IPS-NIHi7 (cell line): ENCODE measurements at regions not wholly inside any gene's neighbourhood (a gene's known extent, or its start where the extent isn't known, plus 50 kb on each side); places are given as distances from the start of the nearest gene placed in this dataset.
"Not testable (repeated sequence)": the region's sequence is repeated elsewhere in the genome, so short reads cannot be mapped to it uniquely, and the experiment has no call there.

Experiments
- DNase-seq: peaks from one replicate; pipeline ENCODE4 v3.0.0; 2012; ENCODE audit warnings: mixed read lengths; ENCODE audit errors: extremely low spot score

DNA sequence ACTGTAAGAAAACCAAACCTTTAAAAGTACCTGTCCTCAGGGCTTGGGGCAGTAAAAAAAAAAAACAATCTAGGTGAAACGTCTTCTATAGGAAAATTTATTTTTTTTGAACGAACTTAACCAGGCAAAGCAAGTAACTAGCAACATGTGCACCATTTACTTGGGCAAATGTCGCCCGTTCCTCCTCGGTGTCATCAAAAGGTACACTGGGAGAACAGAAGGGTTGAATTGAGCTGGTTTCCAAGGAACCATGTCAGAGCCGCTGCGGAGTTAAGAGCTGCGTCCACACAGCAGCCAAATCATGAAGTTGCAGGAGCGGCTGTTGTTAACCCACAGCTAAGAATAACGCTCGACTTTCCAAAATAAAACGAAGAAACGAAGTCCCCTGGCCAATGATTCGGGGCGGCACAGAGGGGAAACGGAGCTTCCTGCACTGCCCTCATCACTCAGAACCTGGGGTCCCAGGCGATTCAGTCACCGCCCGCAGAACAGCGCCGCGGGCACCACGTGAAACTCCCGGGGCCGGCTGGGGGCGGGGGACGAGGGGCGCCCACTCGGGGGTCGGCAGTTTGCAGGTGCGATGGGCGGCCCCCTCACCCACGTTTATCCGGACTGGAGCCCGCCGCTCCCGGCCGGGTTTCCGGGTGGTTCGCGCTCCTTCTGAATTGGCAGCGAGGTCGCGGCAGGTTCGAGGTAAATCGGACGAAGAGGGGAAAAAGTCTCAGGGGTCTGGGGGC, 53.6 kb upstream of the PLGLB1 start:
- peak; percentile 1 for DNase-seq

DNA sequence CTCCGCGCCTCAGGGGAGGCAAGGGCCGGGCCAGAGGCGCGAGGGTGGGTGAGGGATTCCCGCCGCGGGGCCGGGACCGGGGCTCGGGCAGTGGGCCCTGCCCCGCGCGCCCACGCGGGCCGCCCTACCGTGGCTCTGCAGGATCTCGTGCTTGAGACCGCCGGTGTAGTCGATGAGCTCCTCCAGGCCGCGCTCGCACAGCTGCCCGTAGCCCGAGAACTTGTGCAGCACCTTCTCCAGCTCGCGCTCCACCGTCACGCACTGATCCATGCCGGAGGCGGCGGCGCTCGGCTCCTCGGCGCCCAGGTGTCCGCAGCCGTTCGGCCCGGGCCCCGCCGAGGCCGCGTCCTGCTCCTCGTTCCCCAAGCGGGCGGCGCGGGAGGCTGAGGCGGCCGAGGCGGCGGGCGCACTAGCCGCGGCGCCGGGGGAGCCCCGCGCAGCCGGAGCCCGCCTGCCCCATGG, 54.2 kb upstream of the PLGLB1 start:
- peak; percentile 2 for DNase-seq

- DNase-seq: not testable (repeated sequence)
Measured at GRCh38 chr2:87076253-87077123, 54.8 kb upstream of the PLGLB1 start.

- not testable (repeated sequence) for DNase-seq
Measured at GRCh38 chr2:87077124-87077446, 55.4 kb upstream of the PLGLB1 start.

DNA sequence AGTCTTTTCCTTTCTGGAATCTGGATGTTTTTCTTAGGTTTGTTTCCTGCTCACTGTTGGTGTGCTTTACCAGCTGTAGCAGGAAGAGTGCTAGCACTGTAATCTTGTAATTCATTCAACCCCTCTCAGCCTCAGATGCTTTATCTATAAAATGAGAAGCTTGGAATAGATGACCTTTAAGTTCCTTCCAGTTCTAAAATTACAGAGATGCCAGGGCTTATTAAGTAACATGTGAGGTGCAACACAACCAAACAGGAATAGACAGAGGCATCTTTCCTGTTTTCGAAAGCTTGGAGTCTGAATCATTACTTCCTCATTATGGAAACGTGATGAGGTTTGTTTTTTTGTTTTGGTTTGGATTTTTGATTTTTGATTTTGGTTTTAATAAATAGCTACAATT, 60.1 kb upstream of the PLGLB1 start:
- not testable (repeated sequence) for DNase-seq

DNA sequence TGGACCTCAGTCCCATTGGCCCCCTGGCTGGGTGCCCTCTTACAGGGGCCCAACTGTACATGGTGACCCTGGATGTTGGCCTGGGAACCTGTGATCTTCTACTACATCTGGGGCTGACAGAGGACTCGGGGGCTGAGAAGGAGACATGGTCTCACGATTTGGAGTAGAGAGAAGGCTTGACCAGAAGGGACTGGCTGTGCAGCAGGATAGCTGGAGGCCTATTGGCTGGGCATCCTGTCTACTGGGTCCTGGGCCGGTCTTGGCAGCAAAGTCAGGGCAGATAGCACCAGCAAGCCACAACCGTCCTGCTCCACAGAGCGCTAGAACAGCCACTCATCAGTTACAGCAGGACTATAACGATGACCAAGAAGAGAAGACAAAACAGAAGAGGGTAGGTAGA, 66.4 kb upstream of the PLGLB1 start:
- DNase-seq: peak; percentile 0

- DNase-seq: not testable (repeated sequence)
Measured at GRCh38 chr2:87089401-87089800, 67.8 kb upstream of the PLGLB1 start.

DNA sequence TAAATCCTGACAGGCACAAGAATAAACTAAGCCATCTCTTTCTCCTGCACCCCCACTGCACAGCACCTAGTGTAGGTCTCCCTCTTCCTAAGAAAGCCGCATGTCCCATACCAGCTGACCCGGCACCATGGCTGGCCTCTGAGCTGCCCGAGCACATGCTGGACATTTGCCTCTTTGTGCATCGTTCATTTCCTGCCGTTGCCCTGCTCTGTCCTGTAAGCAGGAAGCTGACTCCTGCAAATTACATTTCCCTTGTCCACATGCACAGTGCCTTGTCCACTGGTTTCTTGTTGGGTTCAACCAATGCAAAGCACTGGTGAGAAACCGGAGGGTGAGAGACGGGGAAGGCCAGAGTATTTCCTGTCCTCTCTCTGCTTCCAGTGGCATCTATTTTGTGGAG, 71.6 kb upstream of the PLGLB1 start:
- not testable (repeated sequence) for DNase-seq

DNA sequence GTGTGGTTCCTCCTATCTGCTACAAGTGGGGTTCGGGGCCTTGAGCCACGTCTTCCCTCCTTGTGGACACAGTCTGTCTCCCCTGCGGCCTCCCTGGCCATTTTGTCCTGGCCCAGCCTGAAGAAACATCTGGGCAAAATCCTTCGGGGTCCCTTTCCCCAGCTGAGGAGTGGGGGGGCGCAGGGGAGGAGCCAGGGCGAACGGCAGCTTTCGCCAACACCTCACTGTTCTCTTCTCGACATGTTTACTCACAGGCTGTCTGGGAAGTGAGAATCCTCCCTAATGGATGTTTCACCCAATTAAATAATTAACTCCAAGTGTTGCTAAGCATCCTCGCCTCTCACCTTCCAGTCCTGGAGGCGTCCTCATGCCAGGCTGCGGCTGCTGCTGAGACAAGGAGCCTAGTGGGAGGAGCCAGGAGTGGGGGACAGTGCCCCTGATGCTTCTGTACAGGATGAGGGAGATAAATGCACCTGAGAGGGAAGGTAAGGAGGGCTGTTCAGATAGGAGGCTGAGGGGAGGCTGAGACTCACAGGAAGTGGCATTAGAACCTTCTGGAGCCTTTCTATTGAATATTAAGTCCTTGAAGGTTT, 72.4 kb upstream of the PLGLB1 start:
- peak; percentile 0 for DNase-seq

GRCh38 chr2:87095804-87096203, 74.2 kb upstream of the PLGLB1 start:
- DNase-seq: not testable (repeated sequence)

GRCh38 chr2:87128761-87129553, 107.3 kb upstream of the PLGLB1 start:
- not testable (repeated sequence) for DNase-seq

DNA sequence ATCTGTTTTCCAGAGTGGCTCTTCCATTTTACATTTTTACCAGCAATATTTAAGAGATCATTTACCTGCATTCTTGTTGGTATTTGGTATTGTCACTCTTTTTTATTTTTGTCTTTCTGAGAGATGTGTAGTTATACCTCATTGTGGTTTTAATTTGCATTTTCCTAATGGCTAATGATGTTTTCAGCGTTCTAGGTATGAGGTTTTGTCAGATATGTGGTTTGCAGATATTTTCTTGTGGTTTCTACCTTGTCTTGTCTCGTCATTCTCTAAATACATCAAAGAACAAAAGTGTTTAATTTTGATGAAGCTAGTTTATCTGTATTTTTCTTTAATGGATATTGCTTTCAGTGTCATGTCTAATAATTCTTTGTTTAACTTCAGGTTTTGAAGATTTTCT, 110.9 kb upstream of the PLGLB1 start:
- not testable (repeated sequence) for DNase-seq

DNA sequence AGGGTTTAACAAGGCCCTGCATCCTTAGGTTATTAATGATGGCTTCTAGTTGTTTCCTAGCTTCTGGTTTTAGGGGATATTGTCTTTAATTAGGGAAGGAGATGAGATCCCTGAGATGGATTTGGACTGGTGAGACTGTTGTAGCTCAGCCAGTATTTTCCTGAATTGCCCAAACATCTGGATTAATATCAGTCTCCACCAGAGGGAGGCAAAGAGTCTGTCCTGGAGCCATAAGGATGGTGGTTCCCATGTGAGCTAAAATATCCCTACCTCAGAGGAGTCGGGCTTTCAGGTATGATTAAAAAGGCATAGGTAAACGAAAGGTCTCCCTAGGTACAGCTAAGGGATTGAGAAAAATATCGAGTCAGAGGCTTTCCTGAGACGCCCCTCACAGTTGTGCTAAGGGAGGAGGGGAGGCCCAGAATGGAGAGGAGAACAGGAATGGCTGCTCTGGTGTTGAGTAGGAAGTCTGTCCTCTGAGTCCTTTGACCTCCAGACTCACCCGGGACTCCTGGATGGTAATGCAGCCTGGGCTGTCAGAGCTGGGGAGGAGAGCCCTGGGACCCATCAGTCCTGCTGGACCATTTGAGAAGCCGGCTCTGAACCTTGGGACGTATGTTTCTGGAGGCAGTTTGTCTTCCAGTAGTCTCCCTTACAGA, 130.3 kb upstream of the PLGLB1 start:
- DNase-seq: not testable (repeated sequence)

DNA sequence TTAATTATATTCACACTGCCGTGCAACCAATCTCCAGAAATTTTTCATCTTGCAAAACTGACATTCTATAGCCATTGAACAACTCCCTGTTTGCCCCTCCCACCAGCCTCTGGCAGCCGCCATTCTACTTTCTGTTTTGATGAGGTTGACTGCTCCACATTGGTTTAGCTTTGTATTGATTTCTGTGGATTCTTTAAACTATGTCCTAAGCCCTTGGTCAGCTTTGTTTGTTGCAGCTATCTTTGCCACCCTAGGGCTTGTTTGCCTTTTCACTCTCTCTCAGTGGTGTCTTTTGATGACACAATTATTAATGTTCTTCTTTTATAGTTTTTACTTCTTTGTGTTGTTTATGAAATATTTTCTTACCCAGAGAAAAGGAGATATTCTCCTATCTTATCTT, 152.8 kb upstream of the PLGLB1 start:
- not testable (repeated sequence) for DNase-seq

GRCh38 chr2:87183373-87183772, 161.7 kb upstream of the PLGLB1 start:
- DNase-seq: not testable (repeated sequence)

DNA sequence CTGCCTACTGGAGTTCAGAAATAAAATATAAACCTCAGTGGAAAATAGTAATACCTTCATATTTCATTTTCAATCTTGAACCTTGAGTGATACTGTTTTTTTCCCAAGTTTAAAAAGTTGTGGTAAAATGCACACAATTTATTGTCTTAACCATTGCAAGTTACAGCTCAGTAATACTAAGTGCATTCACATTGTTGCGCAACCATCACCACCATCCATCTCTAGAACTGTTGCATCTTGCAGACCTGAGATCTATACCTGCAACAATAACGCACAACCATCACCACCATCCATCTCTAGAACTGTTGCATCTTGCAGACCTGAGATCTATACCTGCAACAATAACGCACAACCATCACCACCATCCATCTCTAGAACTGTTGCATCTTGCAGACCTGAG, 162.6 kb upstream of the PLGLB1 start:
- DNase-seq: not testable (repeated sequence)

GRCh38 chr2:87189214-87189613, 167.6 kb upstream of the PLGLB1 start:
- not testable (repeated sequence) for DNase-seq

- not testable (repeated sequence) for DNase-seq
Measured at GRCh38 chr2:87193336-87193735, 171.7 kb upstream of the PLGLB1 start.

- not testable (repeated sequence) for DNase-seq
Measured at GRCh38 chr2:87194254-87194999, 172.8 kb upstream of the PLGLB1 start.

- DNase-seq: not testable (repeated sequence)
Measured at GRCh38 chr2:87196720-87197388, 175.2 kb upstream of the PLGLB1 start.
